Right atrium auricular region (tissue), 2 donors: ENCODE measurements at regions not wholly inside any gene's neighbourhood (a gene's known extent, or its start where the extent isn't known, plus 50 kb on each side); places are given as distances from the start of the nearest gene placed in this dataset.

Source experiments
- DNase-seq: peaks from one replicate; pipeline ENCODE4 v3.0.0-alpha.2; 2019; ENCODE audit warnings: low spot score
- H3K27ac ChIP-seq, 2 donors: fragments of 200-600 bp; sonication (generic); 1 replicate in 1 of 2; 2 replicates in 1 of 2; pipeline ENCODE4 v1.5.1; 2016 to 2019
- H3K27me3 ChIP-seq, 2 donors: fragments of 200-600 bp; sonication (generic); one replicate each; pipeline versions ENCODE4 v1.5.1 to v1.6.0; 2017 to 2019
- H3K36me3 ChIP-seq: fragments of 200-600 bp; sonication (generic); one replicate; pipeline ENCODE4 v1.5.1; 2016
- H3K4me1 ChIP-seq, 2 donors: fragments of 200-600 bp; sonication (generic); one replicate each; pipeline versions ENCODE4 v1.5.1 to v1.6.0; 2017 to 2019
- H3K4me3 ChIP-seq, 2 donors: fragments of 200-600 bp; sonication (generic); 1 replicate in 1 of 2; 2 replicates in 1 of 2; pipeline ENCODE4 v1.5.1; 2017 to 2019; ENCODE audit warnings: mild to moderate bottlenecking in 1 of 2, moderate library complexity in 1 of 2
- H3K9me3 ChIP-seq, 2 donors: fragments of 200-600 bp; sonication (generic); one replicate each; pipeline ENCODE4 v1.5.1; 2019
- TF ChIP-seq, protein P1 (sequence below), 2 donors: fragments of 200-600 bp; sonication (generic); IDR thresholded peaks; one replicate each; pipeline ENCODE4 v1.5.1; 2019; ENCODE audit warnings: antibody characterized with exemption in 2 of 2

DNA sequence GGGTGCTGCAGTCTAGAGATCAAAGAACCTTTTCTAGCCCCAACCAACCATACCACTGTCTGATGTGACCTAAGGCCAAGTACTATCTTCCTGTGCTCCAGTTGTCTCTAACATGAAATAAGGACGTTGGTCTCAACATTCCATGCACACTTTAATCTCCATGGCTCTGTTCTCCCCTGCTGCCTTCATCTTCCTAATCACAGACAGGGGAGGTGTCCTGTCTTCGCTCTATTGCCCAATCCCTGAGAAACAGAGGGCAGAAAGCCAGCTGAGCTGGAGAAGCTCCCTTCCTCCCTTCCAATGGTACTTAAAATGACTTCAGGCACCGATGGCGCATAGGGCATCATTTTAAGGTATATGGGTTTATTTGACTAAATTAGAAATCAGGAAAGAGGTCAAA, 148.9 kb upstream of the GNAO1 start:
- Histone ChIP-seq H3K4me1 (peaks cover 0 to 6% of the 10 kb centered on the region in 2 donors), H3K36me3 (no peaks in the 10 kb centered on the region), H3K27me3 (no peaks in the 10 kb centered on the region), H3K27ac (peak overlapping the region; percentile 4 to 15), H3K4me3 (no peak overlapping the region), H3K9me3 (peaks cover 0 to 3% of the 10 kb centered on the region in 2 donors)
- DNase-seq: no peak
- TF ChIP-seq, protein P1, sequence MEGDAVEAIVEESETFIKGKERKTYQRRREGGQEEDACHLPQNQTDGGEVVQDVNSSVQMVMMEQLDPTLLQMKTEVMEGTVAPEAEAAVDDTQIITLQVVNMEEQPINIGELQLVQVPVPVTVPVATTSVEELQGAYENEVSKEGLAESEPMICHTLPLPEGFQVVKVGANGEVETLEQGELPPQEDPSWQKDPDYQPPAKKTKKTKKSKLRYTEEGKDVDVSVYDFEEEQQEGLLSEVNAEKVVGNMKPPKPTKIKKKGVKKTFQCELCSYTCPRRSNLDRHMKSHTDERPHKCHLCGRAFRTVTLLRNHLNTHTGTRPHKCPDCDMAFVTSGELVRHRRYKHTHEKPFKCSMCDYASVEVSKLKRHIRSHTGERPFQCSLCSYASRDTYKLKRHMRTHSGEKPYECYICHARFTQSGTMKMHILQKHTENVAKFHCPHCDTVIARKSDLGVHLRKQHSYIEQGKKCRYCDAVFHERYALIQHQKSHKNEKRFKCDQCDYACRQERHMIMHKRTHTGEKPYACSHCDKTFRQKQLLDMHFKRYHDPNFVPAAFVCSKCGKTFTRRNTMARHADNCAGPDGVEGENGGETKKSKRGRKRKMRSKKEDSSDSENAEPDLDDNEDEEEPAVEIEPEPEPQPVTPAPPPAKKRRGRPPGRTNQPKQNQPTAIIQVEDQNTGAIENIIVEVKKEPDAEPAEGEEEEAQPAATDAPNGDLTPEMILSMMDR (IDR thresholded peaks at IDR 0.05): no peak

DNA sequence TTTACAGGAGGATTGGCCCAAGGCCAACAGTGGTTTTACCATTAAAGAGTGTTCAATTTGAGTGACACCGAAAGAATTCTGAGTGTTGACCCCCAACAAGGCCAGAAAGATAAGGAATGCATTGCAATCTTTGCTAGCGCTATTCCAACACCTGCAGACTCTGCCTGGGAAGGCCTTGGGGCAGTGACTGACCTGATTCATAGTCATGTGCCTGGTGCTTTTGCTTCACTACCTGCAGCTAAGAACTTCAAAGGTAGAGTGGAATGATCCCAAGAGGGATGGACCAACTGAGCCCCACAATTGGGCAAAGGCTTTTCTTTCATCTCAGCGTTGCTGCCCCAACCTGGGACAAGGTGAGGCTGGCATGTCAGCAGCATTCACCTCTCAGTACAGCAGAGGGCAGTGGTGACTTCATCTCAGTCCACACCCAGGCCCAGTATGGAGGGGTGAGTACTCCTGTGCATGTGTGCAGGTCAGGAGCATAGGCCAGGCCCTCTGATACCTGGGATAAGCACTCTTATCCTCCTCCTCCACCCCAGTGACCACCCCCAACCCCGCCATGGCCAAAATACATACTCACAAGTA, 149.6 kb upstream of the GNAO1 start:
- no peaks in the 10 kb centered on the region for H3K36me3 ChIP-seq
- no peak overlapping the region for H3K27ac ChIP-seq
- DNase-seq: no peak
- H3K4me3 ChIP-seq: no peak overlapping the region
- H3K9me3 ChIP-seq: peaks cover 5 to 11% of the 10 kb centered on the region in 2 donors
- no peaks in the 10 kb centered on the region for H3K27me3 ChIP-seq
- peaks cover 0 to under 1% of the 10 kb centered on the region in 2 donors for H3K4me1 ChIP-seq
- TF ChIP-seq, protein P1 (IDR thresholded peaks at IDR 0.05): peak; percentile 19 to 59

DNA sequence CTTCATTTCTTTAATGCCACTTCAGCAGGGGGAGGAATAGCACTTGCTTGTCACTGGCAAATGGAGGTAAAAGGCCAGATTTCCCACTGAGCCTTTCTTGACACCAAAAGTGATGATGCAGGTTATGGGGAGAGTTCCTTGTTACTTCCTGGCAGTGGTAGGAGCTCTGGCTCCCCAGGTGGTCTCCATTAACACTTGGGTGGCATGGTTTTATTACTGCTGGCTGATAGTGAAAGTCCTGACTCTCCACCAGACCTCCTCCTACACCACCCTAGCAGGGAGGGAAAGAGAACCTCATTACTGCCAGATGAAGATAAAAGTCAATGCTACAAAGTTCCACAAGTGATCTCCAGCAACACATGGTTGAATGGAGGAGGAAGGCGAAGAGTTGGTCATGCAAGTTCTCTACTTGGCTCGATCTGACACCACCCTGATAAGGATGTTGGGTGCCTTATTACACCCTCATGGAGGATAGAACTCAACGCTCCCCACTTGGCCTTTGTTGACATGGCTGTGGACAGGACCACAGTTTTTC, 152.7 kb upstream of the GNAO1 start:
- no peaks in the 10 kb centered on the region for H3K4me1 ChIP-seq
- peaks cover 6 to 13% of the 10 kb centered on the region in 2 donors for H3K9me3 ChIP-seq
- no peak overlapping the region for H3K4me3 ChIP-seq
- DNase-seq: no peak
- no peaks in the 10 kb centered on the region for H3K36me3 ChIP-seq
- no peak overlapping the region for H3K27ac ChIP-seq
- TF ChIP-seq, protein P1 (IDR thresholded peaks at IDR 0.05): no peak
- H3K27me3 ChIP-seq: no peaks in the 10 kb centered on the region

DNA sequence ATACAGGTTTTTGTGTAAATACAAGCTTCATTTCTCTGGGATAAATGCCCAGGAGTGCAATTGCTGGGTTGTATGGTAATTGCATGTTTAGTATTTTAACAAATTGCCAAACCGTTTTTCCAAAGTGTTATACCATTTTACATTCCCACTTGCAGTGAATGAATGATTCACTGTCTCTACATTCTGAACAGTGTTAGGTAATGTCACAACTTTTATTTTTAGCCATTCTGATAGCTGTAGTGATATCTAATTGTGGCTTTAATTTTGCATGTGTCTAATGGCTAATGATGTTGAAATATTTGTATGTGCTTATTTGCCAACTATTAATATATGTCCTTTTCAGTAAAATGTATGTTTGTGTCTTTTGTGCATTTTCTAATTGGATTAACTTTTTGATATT, 156.9 kb upstream of the CES5A start:
- Histone ChIP-seq H3K4me1 (no peaks in the 10 kb centered on the region), H3K27ac (peak overlapping the region in 1 of 2 donors; percentile 17), H3K9me3 (peaks cover 5 to 7% of the 10 kb centered on the region in 2 donors), H3K4me3 (no peak overlapping the region), H3K27me3 (no peaks in the 10 kb centered on the region), H3K36me3 (no peaks in the 10 kb centered on the region)
- TF ChIP-seq, protein P1 (IDR thresholded peaks at IDR 0.05): no peak
- no peak for DNase-seq

DNA sequence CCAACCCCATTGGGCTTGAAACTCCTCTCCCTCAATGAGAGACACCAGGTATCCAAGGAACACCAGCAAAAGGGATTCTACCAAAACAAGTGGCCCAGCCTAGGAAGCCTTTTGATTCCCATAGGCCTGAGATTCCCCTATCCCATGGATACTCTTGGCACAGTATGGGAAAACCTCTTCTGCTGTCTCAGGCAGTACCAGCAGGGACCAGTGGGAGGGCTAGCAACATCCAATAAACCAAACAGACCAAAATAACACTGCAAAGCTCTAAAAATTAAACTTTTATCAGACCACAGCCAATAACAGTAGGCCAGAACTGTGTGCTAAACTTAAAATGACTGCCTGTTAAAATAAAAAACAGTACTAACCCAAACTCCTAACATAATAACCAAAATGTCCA, 153.9 kb upstream of the CES5A start:
- H3K4me1 ChIP-seq: no peaks in the 10 kb centered on the region
- no peak for DNase-seq
- H3K36me3 ChIP-seq: no peaks in the 10 kb centered on the region
- no peak overlapping the region for H3K27ac ChIP-seq
- no peaks in the 10 kb centered on the region for H3K9me3 ChIP-seq
- TF ChIP-seq, protein P1 (IDR thresholded peaks at IDR 0.05): no peak
- no peaks in the 10 kb centered on the region for H3K27me3 ChIP-seq
- H3K4me3 ChIP-seq: no peak overlapping the region

DNA sequence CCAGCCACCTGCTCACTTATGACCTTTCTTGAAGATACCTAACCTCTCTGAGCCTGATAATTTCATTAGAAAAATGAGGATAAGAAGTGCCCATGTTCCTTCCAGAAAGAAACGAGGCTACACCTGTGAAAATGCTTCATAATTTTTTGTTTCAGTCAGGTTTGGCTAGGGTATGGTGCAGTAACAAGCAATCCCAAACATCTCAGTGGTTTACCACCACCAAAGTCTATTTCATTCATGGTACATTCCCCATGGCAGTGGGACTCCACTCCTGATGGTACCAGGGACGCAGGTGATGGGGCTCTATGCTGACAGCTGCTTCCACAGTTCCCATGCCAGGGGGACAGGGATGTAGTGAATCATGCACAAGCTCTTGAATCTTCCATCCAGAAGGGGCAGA, 147.6 kb upstream of the CES5A start:
- H3K4me1 ChIP-seq: no peaks in the 10 kb centered on the region
- TF ChIP-seq, protein P1 (IDR thresholded peaks at IDR 0.05): no peak
- H3K36me3 ChIP-seq: no peaks in the 10 kb centered on the region
- H3K27me3 ChIP-seq: no peaks in the 10 kb centered on the region
- H3K9me3 ChIP-seq: peaks cover 0 to 6% of the 10 kb centered on the region in 2 donors
- DNase-seq: no peak
- no peak overlapping the region for H3K27ac ChIP-seq
- no peak overlapping the region for H3K4me3 ChIP-seq
